ENCODE measurements at regions not wholly inside any gene's neighbourhood (a gene's known extent, or its start where the extent isn't known, plus 50 kb on each side); places are given as distances from the start of the nearest gene placed in this dataset.

DNA sequence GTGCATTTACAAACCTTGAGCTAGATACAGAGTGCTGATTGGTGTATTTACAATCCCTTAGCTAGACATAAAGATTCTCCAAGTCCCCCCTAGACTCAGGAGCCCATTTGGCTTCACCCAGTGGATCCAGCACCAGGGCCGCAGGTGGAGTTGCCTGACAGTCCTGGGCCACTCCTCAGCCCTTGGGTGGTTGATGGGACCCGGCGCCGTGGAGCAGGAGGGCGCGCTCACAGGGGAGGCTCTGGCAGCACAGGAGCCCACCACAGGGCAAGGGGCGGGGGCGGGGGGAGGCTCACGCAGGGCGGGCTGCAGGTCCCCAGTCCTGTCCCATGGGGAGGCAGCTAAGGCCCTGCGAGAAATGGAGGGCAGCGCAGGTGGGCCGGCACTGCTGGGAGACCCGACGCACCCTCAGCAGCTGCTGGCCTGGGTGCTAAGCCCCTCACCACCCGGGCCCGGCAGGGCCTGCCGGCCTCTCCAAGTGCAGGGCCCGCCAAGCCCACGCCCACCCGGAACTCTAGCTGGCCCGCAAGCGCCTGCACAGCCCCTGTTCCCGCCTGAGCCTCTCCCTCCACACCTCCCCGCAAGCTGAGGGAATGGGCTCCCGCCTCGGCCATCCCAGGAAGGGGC is 613.5 kb downstream of the TLE4 start:
- no peak overlapping the region for H3K4me3 ChIP-seq
- no peaks in the 10 kb centered on the region for H3K36me3 ChIP-seq
- H3K27me3 ChIP-seq = no peaks in the 10 kb centered on the region
- intact Hi-C loops (cut with DNase I) = no loop called here
- 98 to 99% (median 98%) methylated on average over 18 to 27 of the region's 27 CpGs for WGBS, 3 donors
- DNase-seq = no peak
- no peaks in the 10 kb centered on the region for H3K4me1 ChIP-seq (ENCODE audit: insufficient read depth)
- no peak overlapping the region for H3K27ac ChIP-seq
- no peaks in the 10 kb centered on the region for H3K9me3 ChIP-seq
- TF ChIP-seq, protein P1, sequence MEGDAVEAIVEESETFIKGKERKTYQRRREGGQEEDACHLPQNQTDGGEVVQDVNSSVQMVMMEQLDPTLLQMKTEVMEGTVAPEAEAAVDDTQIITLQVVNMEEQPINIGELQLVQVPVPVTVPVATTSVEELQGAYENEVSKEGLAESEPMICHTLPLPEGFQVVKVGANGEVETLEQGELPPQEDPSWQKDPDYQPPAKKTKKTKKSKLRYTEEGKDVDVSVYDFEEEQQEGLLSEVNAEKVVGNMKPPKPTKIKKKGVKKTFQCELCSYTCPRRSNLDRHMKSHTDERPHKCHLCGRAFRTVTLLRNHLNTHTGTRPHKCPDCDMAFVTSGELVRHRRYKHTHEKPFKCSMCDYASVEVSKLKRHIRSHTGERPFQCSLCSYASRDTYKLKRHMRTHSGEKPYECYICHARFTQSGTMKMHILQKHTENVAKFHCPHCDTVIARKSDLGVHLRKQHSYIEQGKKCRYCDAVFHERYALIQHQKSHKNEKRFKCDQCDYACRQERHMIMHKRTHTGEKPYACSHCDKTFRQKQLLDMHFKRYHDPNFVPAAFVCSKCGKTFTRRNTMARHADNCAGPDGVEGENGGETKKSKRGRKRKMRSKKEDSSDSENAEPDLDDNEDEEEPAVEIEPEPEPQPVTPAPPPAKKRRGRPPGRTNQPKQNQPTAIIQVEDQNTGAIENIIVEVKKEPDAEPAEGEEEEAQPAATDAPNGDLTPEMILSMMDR (IDR thresholded peaks at IDR 0.05) = no peak
- no peak for TF ChIP-seq POLR2A (IDR thresholded peaks at IDR 0.05)
- no peak for TF ChIP-seq EP300 (IDR thresholded peaks at IDR 0.05)

DNA sequence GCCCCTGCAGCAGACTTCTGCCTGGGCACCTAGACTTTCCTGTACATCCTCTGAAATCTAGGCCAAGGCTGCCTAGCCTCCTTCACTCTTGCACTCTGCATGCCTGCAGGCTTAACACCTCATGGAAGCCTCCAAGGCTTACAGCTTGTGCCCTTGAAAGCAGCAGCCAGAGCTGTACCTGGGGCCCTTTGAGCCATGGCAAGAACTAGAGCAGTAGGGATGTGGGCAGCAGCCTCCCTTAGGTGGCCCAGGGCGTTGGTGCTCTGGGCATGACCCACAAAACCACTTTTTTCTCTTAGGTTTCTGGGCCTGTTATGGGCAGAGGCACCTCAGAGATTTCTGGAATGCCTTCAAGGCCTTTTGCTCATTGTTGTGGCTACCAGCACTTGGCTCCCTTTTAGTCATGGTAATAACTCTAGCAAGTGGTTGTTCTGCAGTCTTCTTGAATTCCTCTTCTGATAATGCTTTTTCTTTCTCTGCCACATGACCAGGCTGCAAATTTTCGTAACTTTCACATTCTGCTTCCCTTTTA is 606.2 kb downstream of the TLE4 start:
- TF ChIP-seq, protein P1 (IDR thresholded peaks at IDR 0.05) = no peak
- no peak for TF ChIP-seq POLR2A (IDR thresholded peaks at IDR 0.05)
- no peak for TF ChIP-seq EP300 (IDR thresholded peaks at IDR 0.05)
- no peaks in the 10 kb centered on the region for H3K9me3 ChIP-seq
- 76 to 81% (median 80%) methylated on average over 2 of the region's 2 CpGs for WGBS, 3 donors

DNA sequence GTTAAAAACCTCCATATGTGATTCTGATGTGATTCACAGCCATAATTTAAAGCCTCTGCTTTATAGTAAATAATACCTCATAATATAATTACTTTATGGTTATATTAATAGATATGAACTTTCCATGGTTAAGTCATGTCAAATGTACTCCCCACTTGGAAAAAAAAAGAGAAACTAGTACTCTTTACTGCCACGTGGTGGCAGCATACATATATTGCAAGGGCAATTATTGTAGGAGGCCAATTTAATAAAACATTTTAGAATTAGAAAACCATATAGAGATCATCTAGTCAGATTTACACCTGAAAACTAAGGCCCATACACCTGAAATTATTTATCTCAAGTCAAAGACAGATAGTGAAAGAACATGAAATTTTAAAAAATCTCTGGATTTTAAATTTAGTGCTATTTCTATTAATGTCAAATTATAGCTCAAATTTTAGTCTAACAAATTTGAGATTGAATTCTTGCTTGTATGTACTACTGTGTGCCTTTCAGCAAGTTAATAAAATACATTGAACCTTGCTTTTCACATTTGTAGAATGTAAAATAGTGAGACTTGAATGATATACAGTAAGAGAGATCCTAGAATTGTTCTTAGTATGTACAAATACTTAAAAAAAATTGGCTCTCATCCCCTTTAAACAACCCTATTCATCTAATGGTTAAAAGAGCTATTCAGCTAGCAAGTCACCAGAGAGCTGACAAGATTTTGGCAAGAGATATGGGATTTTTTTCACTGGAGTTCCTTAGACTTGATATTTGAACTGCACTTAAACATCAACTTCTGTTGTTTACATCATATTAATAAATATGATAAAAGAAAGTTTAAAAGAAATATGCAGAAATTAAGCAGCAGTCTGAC is 603.8 kb downstream of the TLE4 start:
- Histone ChIP-seq H3K27ac (no peak overlapping the region), H3K4me1 (ENCODE audit: insufficient read depth) (no peaks in the 10 kb centered on the region), H3K36me3 (no peaks in the 10 kb centered on the region), H3K27me3 (no peaks in the 10 kb centered on the region), H3K9me3 (peaks cover 0 to 2% of the 10 kb centered on the region in 2 donors), H3K4me3 (no peak overlapping the region)
- peak in 1 of 5 donors; percentile 17 for DNase-seq
- 3 to 9% (median 8%) methylated on average over 1 of the region's 1 CpG for WGBS, 3 donors
- intact Hi-C loops (cut with DNase I) = no loop called here
- TF ChIP-seq POLR2A (IDR thresholded peaks at IDR 0.05) = no peak
- TF ChIP-seq EP300 (IDR thresholded peaks at IDR 0.05) = no peak
- TF ChIP-seq, protein P1 (IDR thresholded peaks at IDR 0.05) = peak; percentile 21 to 39 (median 23)

More for the DNA sequence above, 606.2 kb downstream of the TLE4 start:
- H3K4me3 ChIP-seq = no peak overlapping the region
- H3K27me3 ChIP-seq = no peaks in the 10 kb centered on the region
- intact Hi-C loops (cut with DNase I) = no loop called here
- H3K4me1 ChIP-seq (ENCODE audit: insufficient read depth) = no peaks in the 10 kb centered on the region
- H3K27ac ChIP-seq = no peak overlapping the region
- no peaks in the 10 kb centered on the region for H3K36me3 ChIP-seq
- DNase-seq = no peak

DNA sequence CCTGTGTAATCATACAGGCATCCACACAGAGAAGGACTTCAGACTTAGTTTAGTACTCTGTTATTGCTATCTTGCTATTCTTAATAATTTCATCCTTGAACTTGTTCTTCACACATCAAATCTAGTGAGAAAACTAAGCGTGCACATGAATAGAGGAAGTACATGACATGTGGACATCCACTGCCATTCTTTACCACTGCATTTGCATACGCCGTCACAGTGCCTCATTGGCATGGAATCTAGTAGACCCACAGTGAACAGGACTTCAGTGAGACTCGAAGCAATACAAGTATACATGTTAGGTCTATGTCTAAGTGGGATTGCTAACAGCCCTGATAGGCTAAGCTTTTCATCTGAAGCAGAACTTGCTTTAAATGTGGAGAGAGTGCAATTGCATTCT is 592.1 kb downstream of the TLE4 start:
- H3K27ac ChIP-seq = no peak overlapping the region
- no peaks in the 10 kb centered on the region for H3K36me3 ChIP-seq
- no peaks in the 10 kb centered on the region for H3K4me1 ChIP-seq (ENCODE audit: insufficient read depth)
- intact Hi-C loops (cut with DNase I) = no loop called here
- WGBS, 3 donors = 93 to 94% (median 94%) methylated on average over 4 of the region's 4 CpGs
- no peak for TF ChIP-seq POLR2A (IDR thresholded peaks at IDR 0.05)
- no peak for TF ChIP-seq EP300 (IDR thresholded peaks at IDR 0.05)
- TF ChIP-seq, protein P1 (IDR thresholded peaks at IDR 0.05) = no peak
- DNase-seq = no peak
- no peaks in the 10 kb centered on the region for H3K9me3 ChIP-seq
- no peaks in the 10 kb centered on the region for H3K27me3 ChIP-seq
- no peak overlapping the region for H3K4me3 ChIP-seq
